A549 (cell line): ENCODE measurements at regions not wholly inside any gene's neighbourhood (a gene's known extent, or its start where the extent isn't known, plus 50 kb on each side); places are given as distances from the start of the nearest gene placed in this dataset.
A peak's percentile ranks its signal among the peaks of the same experiment; 100 is the strongest.

ENCODE experiments used
- ATAC-seq, 2 experiments: fragments of 200-7000 bp in 1 of 2; fragments of >200 bp in 1 of 2; cut with Nextera tagmentation in 1 of 2; cut with Tn5 transposase in 1 of 2; 3 replicates each; pipeline versions ENCODE4 v1.8.0 to v1.9.1; 2018 to 2020; ENCODE audit warnings: mild to moderate bottlenecking in 1 of 2, moderate library complexity in 1 of 2
- CTCF ChIA-PET: fragments of 300-600 bp; sonication (Branson Sonifier 250); formaldehyde crosslinking; extraction: SDS; loops from one replicate; lab custom pipeline; 2021; ENCODE audit warnings: antibody characterized with exemption, inconsistent platforms; lab: Yijun Ruan, JAX
- POLR2A ChIA-PET: fragments of 350-600 bp; formaldehyde crosslinking; extraction: SDS; loops from one replicate; lab custom pipeline; 2021; ENCODE audit warnings: antibody characterized with exemption, inconsistent platforms; lab: Yijun Ruan, JAX
- DNase-seq, 2 experiments: peaks; one replicate each; pipeline versions ENCODE4 v3.0.0 to v3.0.0-alpha.2; 2011 to 2016; ENCODE audit warnings: low read depth in 1 of 2, low spot score in 1 of 2
- FAIRE-seq: peaks from 2 replicates; lab custom pipeline; 2011; peaks lifted over from hg19 to GRCh38; lab: Jason Lieb, UNC
- H3K27ac ChIP-seq, 2 experiments: fragments of >200 bp; sonication (Bioruptor Twin); formaldehyde crosslinking; 3 replicates each; pipeline ENCODE4 v1.5.1; 2016 to 2017
- H3K4me1 ChIP-seq: fragments of >200 bp; sonication (Bioruptor Twin); formaldehyde crosslinking; 3 replicates; pipeline ENCODE4 v1.6.1; 2016
- H3K4me2 ChIP-seq: fragments of >200 bp; sonication (Bioruptor Twin); formaldehyde crosslinking; 3 replicates; pipeline ENCODE4 v1.6.1; 2016
- H3K4me3 ChIP-seq: fragments of >200 bp; sonication (Bioruptor Twin); formaldehyde crosslinking; 3 replicates; pipeline ENCODE4 v1.5.1; 2016
- H3K9me3 ChIP-seq: fragments of >200 bp; sonication (Bioruptor Twin); formaldehyde crosslinking; 3 replicates; pipeline ENCODE4 v1.6.1; 2016
- BHLHE40 ChIP-seq: IDR thresholded peaks from 2 replicates; pipeline ENCODE4 v1.6.1; 2012; ENCODE audit warnings: low read depth, low read length, inconsistent platforms
- CBX2 ChIP-seq: fragments of 200-600 bp; sonication (generic); IDR thresholded peaks from 2 replicates; pipeline ENCODE4 v1.6.1; 2016; ENCODE audit warnings: low read depth, mild to moderate bottlenecking, borderline replicate concordance
- CBX8 ChIP-seq: fragments of 200-600 bp; sonication (generic); IDR thresholded peaks from 2 replicates; pipeline ENCODE4 v1.6.1; 2016
- FOSB ChIP-seq: fragments of 250-450 bp; sonication (Bioruptor Pico); IDR thresholded peaks from 2 replicates; pipeline ENCODE4 v1.5.0; 2020; ENCODE audit warnings: mild to moderate bottlenecking, moderate library complexity
- GATA3 ChIP-seq: IDR thresholded peaks from 2 replicates; pipeline ENCODE4 v1.6.1; 2012; ENCODE audit warnings: borderline replicate concordance
- HEYL ChIP-seq: fragments of 250-450 bp; sonication (Bioruptor Pico); IDR thresholded peaks from 2 replicates; pipeline ENCODE4 v1.8.0; 2021; ENCODE audit warnings: mild to moderate bottlenecking, moderate library complexity
- HOXA7 ChIP-seq: fragments of 250-450 bp; sonication (Bioruptor Pico); IDR thresholded peaks from 2 replicates; pipeline ENCODE4 v1.5.0; 2020; ENCODE audit warnings: mild to moderate bottlenecking, moderate library complexity
- HOXB5 ChIP-seq: fragments of 250-450 bp; sonication (Bioruptor Pico); IDR thresholded peaks from 2 replicates; pipeline ENCODE4 v1.5.0; 2020; ENCODE audit warnings: mild to moderate bottlenecking, moderate library complexity
- MAZ ChIP-seq: fragments of 150-350 bp; IDR thresholded peaks from 2 replicates; pipeline ENCODE4 v1.6.1; 2014; ENCODE audit warnings: antibody characterized with exemption, low read depth, low read length, borderline replicate concordance
- NR3C1 ChIP-seq: fragments of >200 bp; sonication (Bioruptor Twin); formaldehyde crosslinking; IDR thresholded peaks from 3 replicates; pipeline ENCODE4 v1.6.1; 2017
- PHF8 ChIP-seq: fragments of 200-600 bp; sonication (generic); IDR thresholded peaks from 2 replicates; pipeline ENCODE4 v1.6.1; 2016; ENCODE audit warnings: low read depth, mild to moderate bottlenecking, antibody characterized with exemption, moderate library complexity, borderline replicate concordance
- RARB ChIP-seq: fragments of 250-450 bp; sonication (Bioruptor Pico); IDR thresholded peaks from 2 replicates; pipeline ENCODE4 v1.8.0; 2021; ENCODE audit warnings: mild to moderate bottlenecking, moderate library complexity
- RNF2 ChIP-seq: fragments of 200-600 bp; sonication (generic); IDR thresholded peaks from 2 replicates; pipeline ENCODE4 v1.6.1; 2016; ENCODE audit warnings: low read depth, mild to moderate bottlenecking, antibody characterized with exemption, moderate library complexity, borderline replicate concordance
- TFCP2L1 ChIP-seq: fragments of 250-450 bp; sonication (Bioruptor Pico); IDR thresholded peaks from 2 replicates; pipeline ENCODE4 v1.5.0; 2021; ENCODE audit warnings: mild to moderate bottlenecking
- ZC3H11A ChIP-seq: fragments of 450-650 bp; IDR thresholded peaks from 2 replicates; pipeline ENCODE4 v1.6.1; 2014; ENCODE audit warnings: antibody characterized with exemption, mild to moderate bottlenecking
- ZFP36 ChIP-seq: fragments of 450-650 bp; IDR thresholded peaks from 2 replicates; pipeline ENCODE4 v1.6.1; 2014; ENCODE audit warnings: borderline replicate concordance; ENCODE audit not compliant: partially characterized antibody
- ZNF302 ChIP-seq: fragments of 250-450 bp; sonication (Bioruptor Pico); IDR thresholded peaks from 2 replicates; pipeline ENCODE4 v1.9.0; 2021; ENCODE audit warnings: inconsistent platforms, mild to moderate bottlenecking, moderate library complexity
- ZSCAN20 ChIP-seq: fragments of 250-450 bp; sonication (Bioruptor Pico); IDR thresholded peaks from 2 replicates; pipeline ENCODE4 v1.8.0; 2022; ENCODE audit warnings: mild to moderate bottlenecking, moderate library complexity
- WGBS: methylation state at CpG from one replicate; pipeline ENCODE4 v1.1.6; 2017; ENCODE audit errors: missing lambda C conversion rate; 5-methylcytosine and 5-hydroxymethylcytosine counted together
- TF ChIP-seq, protein P1 (sequence below): fragments of >200 bp; sonication (Bioruptor Twin); formaldehyde crosslinking; IDR thresholded peaks from 3 replicates; pipeline ENCODE4 v1.5.1; 2016
- TF ChIP-seq, protein P2 (sequence below): IDR thresholded peaks from 2 replicates; pipeline ENCODE4 v1.6.1; 2012
- TF ChIP-seq, protein P3 (sequence below): fragments of 250-450 bp; sonication (Bioruptor Pico); IDR thresholded peaks from 2 replicates; pipeline ENCODE4 v1.5.0; 2020; ENCODE audit warnings: low read depth, mild to moderate bottlenecking, moderate library complexity

DNA sequence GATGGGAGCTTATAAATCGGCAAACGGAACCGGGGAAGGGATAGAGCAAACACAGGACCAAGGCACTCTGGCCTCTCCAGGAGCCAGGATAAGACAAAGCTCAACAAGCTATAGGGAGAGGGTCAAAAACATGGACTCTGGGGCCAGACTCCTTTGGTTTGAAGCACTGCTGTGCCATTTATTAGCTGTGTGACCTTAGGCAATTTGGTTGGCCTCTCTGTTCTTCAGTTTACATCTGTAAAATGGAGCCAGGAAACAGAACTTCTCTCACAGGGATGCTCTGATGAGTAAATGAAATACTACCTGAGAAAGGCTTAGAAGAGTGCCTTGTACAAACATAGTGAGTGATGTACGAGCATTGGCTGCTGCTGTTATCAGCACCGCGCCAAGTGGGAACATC, 213.3 kb upstream of the PWP1 start:
- Histone ChIP-seq H3K9me3 (no peaks in the 10 kb centered on the region), H3K4me2 (no peak overlapping the region), H3K27ac (no peak overlapping the region)
- DNase-seq, result no peak
- TF ChIP-seq ZC3H11A (no peak), PHF8 (no peak), CBX8 (no peak), MAZ (no peak), CBX2 (no peak), NR3C1 (no peak), BHLHE40 (no peak), ZFP36 (peak; percentile 21)
- TF ChIP-seq, all 56 proteins: peak for 1
- H3K4me3 ChIP-seq, result no peak overlapping the region
- FAIRE-seq (no peak), ATAC-seq (no peak)
- CTCF ChIA-PET, result interaction anchor here (0.6 to 1.6 kb wide), 4 partner anchors 16 to 345 kb away, joined by 3 to 4 read pairs (median 3); no protein-coding TSS in a partner anchor
- peaks cover 11% of the 10 kb centered on the region; the same call in 2 of the 3 replicates for H3K4me1 ChIP-seq
- 94% methylated on average over 6 of the region's 6 CpGs for WGBS
- POLR2A ChIA-PET, result no interaction called here

DNA sequence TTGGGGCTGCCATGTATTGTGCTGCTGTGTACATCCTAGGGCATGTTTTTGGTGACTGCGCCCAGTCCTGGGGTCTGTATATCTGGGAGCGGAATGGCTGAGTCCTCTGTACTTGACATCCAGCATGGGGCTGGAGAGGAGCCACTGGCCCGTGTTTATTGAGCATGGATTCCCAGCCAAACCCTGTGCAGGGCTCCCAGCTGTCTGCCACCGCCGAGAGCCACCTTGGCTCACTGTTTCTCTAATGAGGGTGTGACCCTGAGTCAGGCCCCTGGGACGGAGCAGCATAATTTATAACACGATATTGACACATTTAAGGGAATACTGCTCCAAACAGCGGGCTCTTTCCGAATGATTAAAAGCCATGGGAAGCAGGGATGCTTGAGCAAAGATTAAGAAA, 211.5 kb upstream of the PWP1 start:
- no peak overlapping the region for H3K4me2 ChIP-seq
- TF ChIP-seq RNF2 (no peak), TFCP2L1 (CRISPR knock-in tag) (no peak), RARB (CRISPR knock-in tag) (no peak), HOXA7 (no peak), HOXB5 (CRISPR knock-in tag) (no peak), HEYL (no peak), ZSCAN20 (CRISPR knock-in tag) (no peak), GATA3 (no peak), ZNF302 (no peak), FOSB (no peak)
- TF ChIP-seq, protein P1, sequence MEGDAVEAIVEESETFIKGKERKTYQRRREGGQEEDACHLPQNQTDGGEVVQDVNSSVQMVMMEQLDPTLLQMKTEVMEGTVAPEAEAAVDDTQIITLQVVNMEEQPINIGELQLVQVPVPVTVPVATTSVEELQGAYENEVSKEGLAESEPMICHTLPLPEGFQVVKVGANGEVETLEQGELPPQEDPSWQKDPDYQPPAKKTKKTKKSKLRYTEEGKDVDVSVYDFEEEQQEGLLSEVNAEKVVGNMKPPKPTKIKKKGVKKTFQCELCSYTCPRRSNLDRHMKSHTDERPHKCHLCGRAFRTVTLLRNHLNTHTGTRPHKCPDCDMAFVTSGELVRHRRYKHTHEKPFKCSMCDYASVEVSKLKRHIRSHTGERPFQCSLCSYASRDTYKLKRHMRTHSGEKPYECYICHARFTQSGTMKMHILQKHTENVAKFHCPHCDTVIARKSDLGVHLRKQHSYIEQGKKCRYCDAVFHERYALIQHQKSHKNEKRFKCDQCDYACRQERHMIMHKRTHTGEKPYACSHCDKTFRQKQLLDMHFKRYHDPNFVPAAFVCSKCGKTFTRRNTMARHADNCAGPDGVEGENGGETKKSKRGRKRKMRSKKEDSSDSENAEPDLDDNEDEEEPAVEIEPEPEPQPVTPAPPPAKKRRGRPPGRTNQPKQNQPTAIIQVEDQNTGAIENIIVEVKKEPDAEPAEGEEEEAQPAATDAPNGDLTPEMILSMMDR, result no peak
- TF ChIP-seq, protein P2, sequence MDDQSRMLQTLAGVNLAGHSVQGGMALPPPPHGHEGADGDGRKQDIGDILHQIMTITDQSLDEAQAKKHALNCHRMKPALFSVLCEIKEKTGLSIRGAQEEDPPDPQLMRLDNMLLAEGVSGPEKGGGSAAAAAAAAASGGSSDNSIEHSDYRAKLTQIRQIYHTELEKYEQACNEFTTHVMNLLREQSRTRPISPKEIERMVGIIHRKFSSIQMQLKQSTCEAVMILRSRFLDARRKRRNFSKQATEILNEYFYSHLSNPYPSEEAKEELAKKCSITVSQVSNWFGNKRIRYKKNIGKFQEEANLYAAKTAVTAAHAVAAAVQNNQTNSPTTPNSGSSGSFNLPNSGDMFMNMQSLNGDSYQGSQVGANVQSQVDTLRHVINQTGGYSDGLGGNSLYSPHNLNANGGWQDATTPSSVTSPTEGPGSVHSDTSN, result no peak
- TF ChIP-seq, protein P3, sequence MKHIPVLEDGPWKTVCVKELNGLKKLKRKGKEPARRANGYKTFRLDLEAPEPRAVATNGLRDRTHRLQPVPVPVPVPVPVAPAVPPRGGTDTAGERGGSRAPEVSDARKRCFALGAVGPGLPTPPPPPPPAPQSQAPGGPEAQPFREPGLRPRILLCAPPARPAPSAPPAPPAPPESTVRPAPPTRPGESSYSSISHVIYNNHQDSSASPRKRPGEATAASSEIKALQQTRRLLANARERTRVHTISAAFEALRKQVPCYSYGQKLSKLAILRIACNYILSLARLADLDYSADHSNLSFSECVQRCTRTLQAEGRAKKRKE (CRISPR knock-in tag), result no peak
- no peak overlapping the region for H3K27ac ChIP-seq
- no peak overlapping the region for H3K4me3 ChIP-seq
- DNase-seq (no peak), FAIRE-seq (no peak), ATAC-seq (no peak)
- H3K9me3 ChIP-seq, result no peaks in the 10 kb centered on the region
- 80% methylated on average over 9 of the region's 9 CpGs for WGBS
- CTCF ChIA-PET, result no interaction called here
- POLR2A ChIA-PET, result no interaction called here
- peaks cover 9% of the 10 kb centered on the region; the same call in 1 of the 3 replicates for H3K4me1 ChIP-seq
